GM18505 (cell line): ENCODE measurements at regions not wholly inside any gene's neighbourhood (a gene's known extent, or its start where the extent isn't known, plus 50 kb on each side); places are given as distances from the start of the nearest gene placed in this dataset.

Experiments
- ATAC-seq: cut with Tn5 transposase; IDR thresholded peaks from one replicate; pipeline ENCODE4 v1.9.1; 2021; ENCODE audit not compliant: unreplicated experiment
- POLR2A ChIP-seq: IDR thresholded peaks from 4 replicates; pipeline ENCODE4 v1.6.1; 2011; ENCODE audit warnings: borderline replicate concordance; ENCODE audit not compliant: insufficient read depth, insufficient read length; ENCODE audit errors: extremely low read depth

- TF ChIP-seq POLR2A, result no peak
- no peak for ATAC-seq
These were observed 510.5 kb upstream of the CDH8 start for GRCh38 chr16:62546701-62547100.

GRCh38 chr16:62545039-62545438 lies 508.8 kb upstream of the CDH8 start:
- TF ChIP-seq POLR2A, result no peak
- no peak for ATAC-seq

- no peak for ATAC-seq
- TF ChIP-seq POLR2A, result no peak
These were observed 507.3 kb upstream of the CDH8 start for GRCh38 chr16:62543516-62543915.

- no peak for ATAC-seq
- no peak for TF ChIP-seq POLR2A
These were observed 503.4 kb upstream of the CDH8 start for GRCh38 chr16:62539657-62540056.

GRCh38 chr16:62530426-62530825 lies 494.2 kb upstream of the CDH8 start:
- ATAC-seq, result no peak
- TF ChIP-seq POLR2A, result no peak

GRCh38 chr16:62516001-62516400 lies 479.8 kb upstream of the CDH8 start:
- TF ChIP-seq POLR2A, result no peak
- ATAC-seq, result no peak

- no peak for ATAC-seq
- no peak for TF ChIP-seq POLR2A
These were observed 466.8 kb upstream of the CDH8 start for GRCh38 chr16:62503073-62503472.

GRCh38 chr16:62478903-62479458 lies 442.7 kb upstream of the CDH8 start:
- TF ChIP-seq POLR2A, result no peak
- no peak for ATAC-seq

- ATAC-seq, result no peak
- no peak for TF ChIP-seq POLR2A
These were observed 441.6 kb upstream of the CDH8 start for GRCh38 chr16:62477796-62478195.

GRCh38 chr16:62475573-62475972 lies 439.3 kb upstream of the CDH8 start:
- ATAC-seq, result no peak
- no peak for TF ChIP-seq POLR2A

- ATAC-seq, result no peak
- no peak for TF ChIP-seq POLR2A
These were observed 426.7 kb upstream of the CDH8 start for GRCh38 chr16:62462971-62463370.

GRCh38 chr16:62450291-62450690 lies 414.1 kb upstream of the CDH8 start:
- ATAC-seq, result no peak
- TF ChIP-seq POLR2A, result no peak

GRCh38 chr16:62445909-62446308 lies 409.7 kb upstream of the CDH8 start:
- no peak for ATAC-seq
- no peak for TF ChIP-seq POLR2A

- ATAC-seq, result no peak
- TF ChIP-seq POLR2A, result no peak
These were observed 388.0 kb upstream of the CDH8 start for GRCh38 chr16:62424206-62424605.

- TF ChIP-seq POLR2A, result no peak
- ATAC-seq, result no peak
These were observed 372.5 kb upstream of the CDH8 start for GRCh38 chr16:62408760-62409159.
